Astrocyte of the cerebellum (primary cell): ENCODE measurements at regions not wholly inside any gene's neighbourhood (a gene's known extent, or its start where the extent isn't known, plus 50 kb on each side); places are given as distances from the start of the nearest gene placed in this dataset.

ENCODE experiments used
- DNase-seq: peaks from one replicate; pipeline ENCODE4 v3.0.0-alpha.2; 2011; ENCODE audit warnings: low read depth
- H3K4me3 ChIP-seq: 2 replicates; pipeline ENCODE4 v1.5.1; 2011; ENCODE audit warnings: mild to moderate bottlenecking, low read depth, low read length, moderate library complexity
- CTCF ChIP-seq: IDR thresholded peaks from 2 replicates; pipeline ENCODE4 v1.5.1; 2012; ENCODE audit warnings: low read length, low read depth, moderate library complexity, mild to moderate bottlenecking; ENCODE audit errors: missing control alignments
- in situ Hi-C: cut with HindIII; loops from 2 replicates; pipeline ENCODE4 v1.10.0; 2017; ENCODE audit warnings: low sequenced_read_pairs

GRCh38 chr18:1797235-1797634 is 774.1 kb downstream of the METTL4 start:
- TF ChIP-seq CTCF, result no peak
- no peak for DNase-seq
- no peak overlapping the region for H3K4me3 ChIP-seq
- in situ Hi-C loops, result no loop called here

- in situ Hi-C loops, result no loop called here
- TF ChIP-seq CTCF, result no peak
Measured at GRCh38 chr18:1805521-1805920, 765.8 kb downstream of the METTL4 start.

DNA sequence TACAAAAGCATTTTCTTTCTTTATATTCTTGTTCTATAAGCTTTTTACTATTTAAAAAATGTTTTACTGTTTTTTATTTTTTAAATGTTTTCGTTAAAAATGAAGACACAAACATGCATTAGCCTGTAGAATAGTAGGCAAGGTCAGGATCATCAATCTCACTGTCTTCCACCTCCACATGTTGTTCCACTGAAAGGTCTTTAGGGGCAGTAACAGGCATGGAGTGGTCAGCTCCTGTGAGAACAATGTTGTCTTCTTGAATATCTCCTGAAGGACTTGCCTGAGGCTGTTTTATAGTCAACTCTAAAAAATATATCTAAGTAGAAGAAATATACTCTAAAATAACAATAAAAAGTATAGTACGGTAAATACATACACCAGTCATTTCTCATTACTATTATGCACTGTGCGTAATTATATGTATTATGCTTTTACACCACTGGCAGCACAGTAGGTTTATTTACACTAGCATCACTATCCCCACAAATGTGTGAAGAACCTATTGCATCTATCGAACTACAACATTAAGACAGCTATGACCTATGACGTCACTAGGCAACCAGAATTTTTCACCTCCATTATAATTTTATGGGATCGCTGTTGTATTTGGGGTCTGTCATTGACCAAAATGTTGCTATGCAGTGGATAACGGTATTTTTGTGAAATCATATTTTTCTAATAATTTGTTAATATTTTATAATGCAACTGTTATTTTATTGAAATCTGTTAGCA is 764.3 kb downstream of the METTL4 start:
- DNase-seq, result no peak
- no peak for TF ChIP-seq CTCF
- in situ Hi-C loops, result no loop called here
- no peak overlapping the region for H3K4me3 ChIP-seq

More at GRCh38 chr18:1805521-1805920, 765.8 kb downstream of the METTL4 start:
- DNase-seq, result no peak
- H3K4me3 ChIP-seq, result no peak overlapping the region

- H3K4me3 ChIP-seq, result no peak overlapping the region
- TF ChIP-seq CTCF, result no peak
- in situ Hi-C loops, result no loop called here
- no peak for DNase-seq
Measured at GRCh38 chr18:1811282-1811681, 760.0 kb downstream of the METTL4 start.

DNA sequence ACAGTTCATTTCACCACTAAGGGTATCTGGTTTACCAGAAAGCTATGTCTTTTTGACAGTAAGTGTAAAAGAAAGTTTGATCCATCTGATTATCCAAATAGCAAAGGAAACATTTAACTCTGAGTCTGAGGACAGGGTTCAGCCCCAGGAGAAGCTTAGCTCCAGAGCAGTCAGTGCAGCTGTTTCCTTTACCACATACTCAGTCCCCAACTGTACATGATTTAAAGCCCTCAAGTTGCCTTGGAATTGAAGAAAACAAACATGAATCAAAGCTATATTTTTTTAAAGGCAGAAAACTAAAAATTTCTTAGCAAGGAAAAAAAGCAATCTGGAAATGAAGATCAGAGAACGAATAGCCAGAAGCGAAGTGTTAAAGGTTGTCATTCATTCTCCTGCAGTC is 746.0 kb downstream of the METTL4 start:
- DNase-seq, result no peak
- H3K4me3 ChIP-seq, result no peak overlapping the region
- in situ Hi-C loops, result no loop called here
- TF ChIP-seq CTCF, result no peak

GRCh38 chr18:1840878-1841277 is 730.4 kb downstream of the METTL4 start:
- DNase-seq, result no peak
- in situ Hi-C loops, result no loop called here
- TF ChIP-seq CTCF, result no peak
- H3K4me3 ChIP-seq, result no peak overlapping the region

DNA sequence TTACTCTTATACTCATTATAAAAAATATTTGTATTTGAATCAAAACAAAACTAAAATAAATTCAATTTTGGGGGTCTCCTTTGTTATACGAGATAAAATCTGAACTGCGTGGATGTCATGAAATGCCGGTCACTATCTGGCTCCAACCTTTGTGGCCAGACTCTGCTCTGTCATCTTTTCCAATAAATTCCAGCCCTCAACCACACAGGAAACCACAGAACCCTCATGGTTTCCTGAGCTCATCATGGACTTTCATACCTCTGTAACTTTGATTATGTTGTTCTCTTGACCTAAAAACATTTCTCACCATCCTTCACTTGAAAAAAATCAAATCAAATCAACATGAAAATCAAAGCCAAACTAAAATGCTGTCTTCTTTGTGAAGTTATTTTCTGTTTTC is 724.7 kb downstream of the METTL4 start:
- DNase-seq, result peak; percentile 74
- H3K4me3 ChIP-seq, result no peak overlapping the region
- no peak for TF ChIP-seq CTCF
- in situ Hi-C loops, result no loop called here
